SK-N-SH treated with all-trans-retinoic acid at 6 μM for 48 hours (cell line): ENCODE measurements at regions not wholly inside any gene's neighbourhood (a gene's known extent, or its start where the extent isn't known, plus 50 kb on each side); places are given as distances from the start of the nearest gene placed in this dataset.

Experiments used
- ARNTL ChIP-seq: fragments of 450-650 bp; formaldehyde crosslinking; IDR thresholded peaks from 2 replicates; pipeline ENCODE4 v1.5.0; 2020; ENCODE audit warnings: low read depth, mild to moderate bottlenecking, moderate library complexity, borderline replicate concordance
- BACH2 ChIP-seq: fragments of 250-450 bp; sonication (Bioruptor Pico); IDR thresholded peaks from 2 replicates; pipeline ENCODE4 v1.9.0; 2021; ENCODE audit warnings: mild to moderate bottlenecking, borderline replicate concordance
- SNAI2 ChIP-seq: fragments of 250-450 bp; sonication (Bioruptor Pico); IDR thresholded peaks from 2 replicates; pipeline ENCODE4 v1.5.0; 2020; ENCODE audit warnings: mild to moderate bottlenecking, moderate library complexity
- ZFP3 ChIP-seq: fragments of 250-450 bp; sonication (Bioruptor Pico); IDR thresholded peaks from 2 replicates; pipeline ENCODE4 v1.5.0; 2020; ENCODE audit warnings: mild to moderate bottlenecking, moderate library complexity
- ZFP30 ChIP-seq: fragments of 450-650 bp; formaldehyde crosslinking; IDR thresholded peaks from 2 replicates; pipeline ENCODE4 v1.5.0; 2022; ENCODE audit warnings: mild to moderate bottlenecking, moderate library complexity
- ZNF565 ChIP-seq: fragments of 450-650 bp; formaldehyde crosslinking; conservative IDR thresholded peaks from 2 replicates; pipeline ENCODE4 v1.5.0; 2020; ENCODE audit warnings: low read depth, mild to moderate bottlenecking, moderate library complexity

GRCh38 chr2:66036948-66037347 is 398.0 kb upstream of the MEIS1 start:
- no peak for TF ChIP-seq BACH2
- no peak for TF ChIP-seq ZFP30 (CRISPR knock-in tag)
- TF ChIP-seq ZNF565 (CRISPR knock-in tag): no peak
- TF ChIP-seq SNAI2 (CRISPR knock-in tag): no peak
- no peak for TF ChIP-seq ARNTL (CRISPR knock-in tag)
- TF ChIP-seq ZFP3 (CRISPR knock-in tag): no peak
